HepG2 (cell line): ENCODE measurements at regions not wholly inside any gene's neighbourhood (a gene's known extent, or its start where the extent isn't known, plus 50 kb on each side); places are given as distances from the start of the nearest gene placed in this dataset.

Experiments used
- FOSL2 ChIP-seq: sonication (generic); formaldehyde crosslinking; IDR thresholded peaks from 2 replicates; pipeline ENCODE4 v1.4.0; 2020; ENCODE audit warnings: missing genetic modification reagents
- SIX1 ChIP-seq: sonication (generic); formaldehyde crosslinking; IDR thresholded peaks from 2 replicates; pipeline ENCODE4 v1.4.0; 2020; ENCODE audit warnings: missing genetic modification reagents, borderline replicate concordance
- ZNF232 ChIP-seq: sonication (generic); formaldehyde crosslinking; IDR thresholded peaks from 2 replicates; pipeline ENCODE4 v1.4.0; 2020; ENCODE audit warnings: missing genetic modification reagents, borderline replicate concordance
- ZNF713 ChIP-seq: sonication (generic); formaldehyde crosslinking; IDR thresholded peaks from 2 replicates; pipeline ENCODE4 v1.4.0; 2020; ENCODE audit warnings: mild to moderate bottlenecking, missing genetic modification reagents
- TF ChIP-seq, protein P1 (sequence below): sonication (generic); formaldehyde crosslinking; IDR thresholded peaks from 2 replicates; pipeline ENCODE4 v1.4.0; 2020; ENCODE audit warnings: mild to moderate bottlenecking, missing genetic modification reagents
- TF ChIP-seq, protein P2 (sequence below): sonication (generic); formaldehyde crosslinking; IDR thresholded peaks from 2 replicates; pipeline ENCODE4 v1.4.0; 2020; ENCODE audit warnings: missing genetic modification reagents
- TF ChIP-seq, protein P3 (sequence below): sonication (generic); formaldehyde crosslinking; IDR thresholded peaks from 2 replicates; pipeline ENCODE4 v1.8.1; 2023; ENCODE audit warnings: mild to moderate bottlenecking, missing genetic modification reagents
- TF ChIP-seq, protein P4 (sequence below): sonication (generic); formaldehyde crosslinking; IDR thresholded peaks from one replicate; pipeline ENCODE4 v1.5.1; 2020; ENCODE audit warnings: mild to moderate bottlenecking, missing genetic modification reagents; ENCODE audit errors: not compliant biosample characterization
- TF ChIP-seq, protein P5 (sequence below): sonication (generic); formaldehyde crosslinking; IDR thresholded peaks from 2 replicates; pipeline ENCODE4 v1.4.0; 2020; ENCODE audit warnings: mild to moderate bottlenecking, missing genetic modification reagents, borderline replicate concordance
- TF ChIP-seq, protein P6 (sequence below): sonication (generic); formaldehyde crosslinking; conservative IDR thresholded peaks from 2 replicates; pipeline ENCODE4 v1.4.0; 2020; ENCODE audit warnings: missing genetic modification reagents
- TF ChIP-seq, protein P7 (sequence below): sonication (generic); formaldehyde crosslinking; IDR thresholded peaks from 2 replicates; pipeline ENCODE4 v1.4.0; 2020; ENCODE audit warnings: mild to moderate bottlenecking, missing genetic modification reagents

DNA sequence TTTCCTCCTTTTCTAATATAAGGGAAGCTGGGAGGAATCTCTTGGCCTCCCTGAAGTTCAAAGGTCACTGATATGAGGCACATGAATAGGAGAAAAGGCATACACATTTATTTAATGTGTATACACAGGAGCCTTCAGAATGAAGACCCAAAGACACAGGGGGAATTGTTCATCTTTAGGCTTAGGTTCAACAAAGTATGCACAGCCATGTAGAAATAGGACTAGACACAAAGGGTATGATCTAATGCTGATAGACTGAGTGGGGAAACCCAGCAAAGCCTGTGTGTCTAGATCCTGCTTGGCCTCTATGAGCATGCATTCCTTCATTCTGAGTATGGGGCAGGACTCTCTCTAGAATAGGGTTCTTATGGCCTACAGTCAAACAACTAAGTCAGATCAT, 177.1 kb upstream of the RFC3 start (continued):
- TF ChIP-seq, protein P1, sequence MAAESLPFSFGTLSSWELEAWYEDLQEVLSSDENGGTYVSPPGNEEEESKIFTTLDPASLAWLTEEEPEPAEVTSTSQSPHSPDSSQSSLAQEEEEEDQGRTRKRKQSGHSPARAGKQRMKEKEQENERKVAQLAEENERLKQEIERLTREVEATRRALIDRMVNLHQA (CRISPR knock-in tag) = no peak
- TF ChIP-seq, protein P2, sequence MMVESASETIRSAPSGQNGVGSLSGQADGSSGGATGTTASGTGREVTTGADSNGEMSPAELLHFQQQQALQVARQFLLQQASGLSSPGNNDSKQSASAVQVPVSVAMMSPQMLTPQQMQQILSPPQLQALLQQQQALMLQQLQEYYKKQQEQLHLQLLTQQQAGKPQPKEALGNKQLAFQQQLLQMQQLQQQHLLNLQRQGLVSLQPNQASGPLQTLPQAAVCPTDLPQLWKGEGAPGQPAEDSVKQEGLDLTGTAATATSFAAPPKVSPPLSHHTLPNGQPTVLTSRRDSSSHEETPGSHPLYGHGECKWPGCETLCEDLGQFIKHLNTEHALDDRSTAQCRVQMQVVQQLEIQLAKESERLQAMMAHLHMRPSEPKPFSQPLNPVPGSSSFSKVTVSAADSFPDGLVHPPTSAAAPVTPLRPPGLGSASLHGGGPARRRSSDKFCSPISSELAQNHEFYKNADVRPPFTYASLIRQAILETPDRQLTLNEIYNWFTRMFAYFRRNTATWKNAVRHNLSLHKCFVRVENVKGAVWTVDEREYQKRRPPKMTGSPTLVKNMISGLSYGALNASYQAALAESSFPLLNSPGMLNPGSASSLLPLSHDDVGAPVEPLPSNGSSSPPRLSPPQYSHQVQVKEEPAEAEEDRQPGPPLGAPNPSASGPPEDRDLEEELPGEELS (CRISPR knock-in tag) = peak; percentile 31; the same call in 1 of the 2 replicates
- TF ChIP-seq FOSL2 (no peak), ZNF232 (CRISPR knock-in tag) (no peak), ZNF713 (CRISPR knock-in tag) (no peak), SIX1 (no peak)
- TF ChIP-seq, protein P3, sequence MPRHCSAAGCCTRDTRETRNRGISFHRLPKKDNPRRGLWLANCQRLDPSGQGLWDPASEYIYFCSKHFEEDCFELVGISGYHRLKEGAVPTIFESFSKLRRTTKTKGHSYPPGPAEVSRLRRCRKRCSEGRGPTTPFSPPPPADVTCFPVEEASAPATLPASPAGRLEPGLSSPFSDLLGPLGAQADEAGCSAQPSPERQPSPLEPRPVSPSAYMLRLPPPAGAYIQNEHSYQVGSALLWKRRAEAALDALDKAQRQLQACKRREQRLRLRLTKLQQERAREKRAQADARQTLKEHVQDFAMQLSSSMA = no peak
- TF ChIP-seq, protein P4, sequence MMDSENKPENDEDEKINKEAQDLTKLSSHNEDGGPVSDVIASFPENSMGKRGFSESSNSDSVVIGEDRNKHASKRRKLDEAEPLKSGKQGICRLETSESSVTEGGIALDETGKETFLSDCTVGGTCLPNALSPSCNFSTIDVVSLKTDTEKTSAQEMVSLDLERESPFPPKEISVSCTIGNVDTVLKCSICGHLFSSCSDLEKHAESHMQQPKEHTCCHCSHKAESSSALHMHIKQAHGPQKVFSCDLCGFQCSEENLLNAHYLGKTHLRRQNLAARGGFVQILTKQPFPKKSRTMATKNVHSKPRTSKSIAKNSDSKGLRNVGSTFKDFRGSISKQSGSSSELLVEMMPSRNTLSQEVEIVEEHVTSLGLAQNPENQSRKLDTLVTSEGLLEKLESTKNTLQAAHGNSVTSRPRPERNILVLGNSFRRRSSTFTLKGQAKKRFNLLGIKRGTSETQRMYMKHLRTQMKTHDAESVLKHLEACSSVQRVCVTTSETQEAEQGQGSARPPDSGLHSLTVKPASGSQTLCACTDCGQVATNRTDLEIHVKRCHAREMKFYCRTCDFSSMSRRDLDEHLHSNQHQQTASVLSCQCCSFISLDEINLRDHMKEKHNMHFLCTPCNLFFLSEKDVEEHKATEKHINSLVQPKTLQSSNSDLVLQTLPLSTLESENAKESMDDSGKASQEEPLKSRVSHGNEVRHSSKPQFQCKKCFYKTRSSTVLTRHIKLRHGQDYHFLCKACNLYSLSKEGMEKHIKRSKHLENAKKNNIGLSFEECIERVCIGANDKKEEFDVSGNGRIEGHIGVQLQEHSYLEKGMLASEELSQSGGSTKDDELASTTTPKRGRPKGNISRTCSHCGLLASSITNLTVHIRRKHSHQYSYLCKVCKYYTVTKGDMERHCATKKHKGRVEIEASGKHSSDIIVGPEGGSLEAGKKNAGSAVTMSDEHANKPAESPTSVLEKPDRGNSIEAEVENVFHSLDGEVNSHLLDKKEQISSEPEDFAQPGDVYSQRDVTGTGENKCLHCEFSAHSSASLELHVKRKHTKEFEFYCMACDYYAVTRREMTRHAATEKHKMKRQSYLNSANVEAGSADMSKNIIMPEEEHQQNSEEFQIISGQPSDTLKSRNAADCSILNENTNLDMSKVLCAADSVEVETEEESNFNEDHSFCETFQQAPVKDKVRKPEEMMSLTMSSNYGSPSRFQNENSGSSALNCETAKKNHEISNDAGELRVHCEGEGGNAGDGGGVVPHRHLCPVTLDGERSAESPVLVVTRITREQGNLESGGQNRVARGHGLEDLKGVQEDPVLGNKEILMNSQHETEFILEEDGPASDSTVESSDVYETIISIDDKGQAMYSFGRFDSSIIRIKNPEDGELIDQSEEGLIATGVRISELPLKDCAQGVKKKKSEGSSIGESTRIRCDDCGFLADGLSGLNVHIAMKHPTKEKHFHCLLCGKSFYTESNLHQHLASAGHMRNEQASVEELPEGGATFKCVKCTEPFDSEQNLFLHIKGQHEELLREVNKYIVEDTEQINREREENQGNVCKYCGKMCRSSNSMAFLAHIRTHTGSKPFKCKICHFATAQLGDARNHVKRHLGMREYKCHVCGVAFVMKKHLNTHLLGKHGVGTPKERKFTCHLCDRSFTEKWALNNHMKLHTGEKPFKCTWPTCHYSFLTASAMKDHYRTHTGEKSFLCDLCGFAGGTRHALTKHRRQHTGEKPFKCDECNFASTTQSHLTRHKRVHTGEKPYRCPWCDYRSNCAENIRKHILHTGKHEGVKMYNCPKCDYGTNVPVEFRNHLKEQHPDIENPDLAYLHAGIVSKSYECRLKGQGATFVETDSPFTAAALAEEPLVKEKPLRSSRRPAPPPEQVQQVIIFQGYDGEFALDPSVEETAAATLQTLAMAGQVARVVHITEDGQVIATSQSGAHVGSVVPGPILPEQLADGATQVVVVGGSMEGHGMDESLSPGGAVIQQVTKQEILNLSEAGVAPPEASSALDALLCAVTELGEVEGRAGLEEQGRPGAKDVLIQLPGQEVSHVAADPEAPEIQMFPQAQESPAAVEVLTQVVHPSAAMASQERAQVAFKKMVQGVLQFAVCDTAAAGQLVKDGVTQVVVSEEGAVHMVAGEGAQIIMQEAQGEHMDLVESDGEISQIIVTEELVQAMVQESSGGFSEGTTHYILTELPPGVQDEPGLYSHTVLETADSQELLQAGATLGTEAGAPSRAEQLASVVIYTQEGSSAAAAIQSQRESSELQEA = no peak
- TF ChIP-seq, protein P5, sequence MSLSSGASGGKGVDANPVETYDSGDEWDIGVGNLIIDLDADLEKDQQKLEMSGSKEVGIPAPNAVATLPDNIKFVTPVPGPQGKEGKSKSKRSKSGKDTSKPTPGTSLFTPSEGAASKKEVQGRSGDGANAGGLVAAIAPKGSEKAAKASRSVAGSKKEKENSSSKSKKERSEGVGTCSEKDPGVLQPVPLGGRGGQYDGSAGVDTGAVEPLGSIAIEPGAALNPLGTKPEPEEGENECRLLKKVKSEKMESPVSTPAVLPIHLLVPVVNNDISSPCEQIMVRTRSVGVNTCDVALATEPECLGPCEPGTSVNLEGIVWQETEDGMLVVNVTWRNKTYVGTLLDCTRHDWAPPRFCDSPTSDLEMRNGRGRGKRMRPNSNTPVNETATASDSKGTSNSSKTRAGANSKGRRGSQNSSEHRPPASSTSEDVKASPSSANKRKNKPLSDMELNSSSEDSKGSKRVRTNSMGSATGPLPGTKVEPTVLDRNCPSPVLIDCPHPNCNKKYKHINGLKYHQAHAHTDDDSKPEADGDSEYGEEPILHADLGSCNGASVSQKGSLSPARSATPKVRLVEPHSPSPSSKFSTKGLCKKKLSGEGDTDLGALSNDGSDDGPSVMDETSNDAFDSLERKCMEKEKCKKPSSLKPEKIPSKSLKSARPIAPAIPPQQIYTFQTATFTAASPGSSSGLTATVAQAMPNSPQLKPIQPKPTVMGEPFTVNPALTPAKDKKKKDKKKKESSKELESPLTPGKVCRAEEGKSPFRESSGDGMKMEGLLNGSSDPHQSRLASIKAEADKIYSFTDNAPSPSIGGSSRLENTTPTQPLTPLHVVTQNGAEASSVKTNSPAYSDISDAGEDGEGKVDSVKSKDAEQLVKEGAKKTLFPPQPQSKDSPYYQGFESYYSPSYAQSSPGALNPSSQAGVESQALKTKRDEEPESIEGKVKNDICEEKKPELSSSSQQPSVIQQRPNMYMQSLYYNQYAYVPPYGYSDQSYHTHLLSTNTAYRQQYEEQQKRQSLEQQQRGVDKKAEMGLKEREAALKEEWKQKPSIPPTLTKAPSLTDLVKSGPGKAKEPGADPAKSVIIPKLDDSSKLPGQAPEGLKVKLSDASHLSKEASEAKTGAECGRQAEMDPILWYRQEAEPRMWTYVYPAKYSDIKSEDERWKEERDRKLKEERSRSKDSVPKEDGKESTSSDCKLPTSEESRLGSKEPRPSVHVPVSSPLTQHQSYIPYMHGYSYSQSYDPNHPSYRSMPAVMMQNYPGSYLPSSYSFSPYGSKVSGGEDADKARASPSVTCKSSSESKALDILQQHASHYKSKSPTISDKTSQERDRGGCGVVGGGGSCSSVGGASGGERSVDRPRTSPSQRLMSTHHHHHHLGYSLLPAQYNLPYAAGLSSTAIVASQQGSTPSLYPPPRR (CRISPR knock-in tag) = no peak
- TF ChIP-seq, protein P6, sequence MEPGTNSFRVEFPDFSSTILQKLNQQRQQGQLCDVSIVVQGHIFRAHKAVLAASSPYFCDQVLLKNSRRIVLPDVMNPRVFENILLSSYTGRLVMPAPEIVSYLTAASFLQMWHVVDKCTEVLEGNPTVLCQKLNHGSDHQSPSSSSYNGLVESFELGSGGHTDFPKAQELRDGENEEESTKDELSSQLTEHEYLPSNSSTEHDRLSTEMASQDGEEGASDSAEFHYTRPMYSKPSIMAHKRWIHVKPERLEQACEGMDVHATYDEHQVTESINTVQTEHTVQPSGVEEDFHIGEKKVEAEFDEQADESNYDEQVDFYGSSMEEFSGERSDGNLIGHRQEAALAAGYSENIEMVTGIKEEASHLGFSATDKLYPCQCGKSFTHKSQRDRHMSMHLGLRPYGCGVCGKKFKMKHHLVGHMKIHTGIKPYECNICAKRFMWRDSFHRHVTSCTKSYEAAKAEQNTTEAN (CRISPR knock-in tag) = no peak
- TF ChIP-seq, protein P7, sequence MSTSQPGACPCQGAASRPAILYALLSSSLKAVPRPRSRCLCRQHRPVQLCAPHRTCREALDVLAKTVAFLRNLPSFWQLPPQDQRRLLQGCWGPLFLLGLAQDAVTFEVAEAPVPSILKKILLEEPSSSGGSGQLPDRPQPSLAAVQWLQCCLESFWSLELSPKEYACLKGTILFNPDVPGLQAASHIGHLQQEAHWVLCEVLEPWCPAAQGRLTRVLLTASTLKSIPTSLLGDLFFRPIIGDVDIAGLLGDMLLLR (CRISPR knock-in tag) = no peak
